ENCODE measurements at regions not wholly inside any gene's neighbourhood (a gene's known extent, or its start where the extent isn't known, plus 50 kb on each side); places are given as distances from the start of the nearest gene placed in this dataset.
"Not testable (repeated sequence)": the region's sequence is repeated elsewhere in the genome, so short reads cannot be mapped to it uniquely, and the experiment has no call there.

DNA sequence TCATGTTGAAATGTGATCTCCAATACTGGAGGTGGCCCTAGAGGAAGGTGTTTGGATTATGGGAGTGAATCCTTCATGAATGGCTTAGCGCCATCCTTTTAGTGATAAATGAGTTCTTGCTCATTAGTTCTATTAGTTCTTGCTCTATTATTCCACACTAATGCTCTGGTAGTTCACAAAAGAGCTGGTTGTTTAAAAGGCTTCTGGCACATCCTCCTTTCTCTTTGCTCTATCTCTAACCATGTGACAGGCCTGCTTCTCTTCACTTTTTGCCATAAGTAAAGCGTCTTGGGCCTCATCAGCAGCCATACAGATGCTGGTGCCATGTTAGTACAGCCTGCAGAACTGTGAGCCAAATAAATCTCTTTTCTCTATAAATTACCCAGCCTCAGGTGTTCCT is 469.9 kb downstream of the GUCY1A2 start:
- CTCF ChIA-PET, result no interaction called here
- peaks cover 0 to 8% (median 0%) of the 10 kb centered on the region in 5 experiments for H3K9me3 ChIP-seq (ENCODE audit: control extremely low read depth in 1 of 5, control insufficient read depth in 4 of 5, insufficient read depth in 2 of 5, low read depth in 1 of 5, low read length in 4 of 5)
- POLR2A ChIA-PET, result no interaction called here
- 100% methylated on average over 1 of the region's 2 CpGs for WGBS (ENCODE audit: insufficient coverage)
- H3K36me3 ChIP-seq (ENCODE audit: control insufficient read depth in 4 of 4, insufficient read depth in 4 of 4, low read length in 3 of 4), result no peaks in the 10 kb centered on the region
- no peaks in the 10 kb centered on the region for H3K27me3 ChIP-seq (replicated peaks in 2 of 5; ENCODE audit: control insufficient read depth in 4 of 5, insufficient read depth in 5 of 5, low read length in 4 of 5)
- H3K4me1 ChIP-seq (ENCODE audit: control extremely low read depth in 1 of 4, control insufficient read depth in 4 of 4, insufficient read depth in 4 of 4, low read length in 3 of 4), result no peaks in the 10 kb centered on the region
- H3K4me3 ChIP-seq (ENCODE audit: control insufficient read depth in 1 of 7, extremely low read depth in 1 of 7, insufficient read depth in 4 of 7, low read depth in 2 of 7, low read length in 6 of 7), result no peak overlapping the region
- no peak overlapping the region for H3K27ac ChIP-seq (ENCODE audit: insufficient read depth in 1 of 2, low read depth in 1 of 2, low read length in 2 of 2, poor library complexity in 1 of 2, severe bottlenecking in 2 of 2)
- no peak for DNase-seq

DNA sequence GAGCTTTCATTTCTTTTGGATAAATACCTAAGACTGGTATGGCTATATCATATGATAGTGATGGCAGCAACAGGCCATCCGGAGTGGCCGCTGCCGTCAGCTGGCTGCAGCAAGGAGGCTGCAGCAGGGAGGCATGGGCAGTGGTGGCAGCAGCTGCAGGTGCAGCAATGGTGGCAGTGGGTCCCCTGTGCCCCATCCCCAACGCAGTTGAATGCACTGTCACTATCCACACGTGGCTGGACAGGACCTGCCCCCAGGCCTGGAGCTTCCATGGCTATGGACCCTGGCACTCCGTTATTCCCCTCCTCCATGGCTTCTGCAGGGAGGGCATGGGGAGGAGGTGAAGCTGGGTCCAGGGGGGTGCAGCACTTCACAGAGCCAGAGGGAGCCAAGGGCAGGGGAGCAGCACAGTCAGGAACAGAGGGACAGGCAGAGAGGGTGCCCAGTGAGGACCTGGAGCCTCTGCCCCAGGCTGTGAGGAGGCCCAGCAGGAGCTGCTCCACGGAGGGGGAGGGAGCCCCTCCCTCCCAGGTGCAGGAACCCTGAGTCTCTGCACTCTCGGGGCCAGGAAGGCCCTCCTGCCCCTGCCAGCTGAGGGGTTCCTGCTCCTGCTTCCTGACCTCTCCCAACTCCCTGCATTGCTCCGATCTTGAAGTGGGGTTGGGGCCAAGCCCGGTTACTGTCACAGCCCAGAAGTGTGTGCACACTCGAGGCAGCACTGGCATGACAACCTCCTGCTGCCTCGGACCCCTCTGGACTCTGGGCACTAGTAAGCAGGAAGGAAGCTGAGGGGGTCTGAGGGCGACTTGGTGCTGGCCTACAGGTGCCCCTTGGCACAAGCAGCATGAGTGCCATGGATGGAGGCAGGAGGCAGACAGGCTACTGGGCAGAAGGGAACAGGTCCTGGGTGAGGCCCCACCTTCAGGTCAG is 466.3 kb downstream of the GUCY1A2 start:
- 93% methylated on average over 13 of the region's 13 CpGs for WGBS (ENCODE audit: insufficient coverage)
- Histone ChIP-seq H3K4me1 (ENCODE audit: control extremely low read depth in 1 of 4, control insufficient read depth in 4 of 4, insufficient read depth in 4 of 4, low read length in 3 of 4) (no peaks in the 10 kb centered on the region), H3K36me3 (ENCODE audit: control insufficient read depth in 4 of 4, insufficient read depth in 4 of 4, low read length in 3 of 4) (no peaks in the 10 kb centered on the region), H3K9me3 (ENCODE audit: control extremely low read depth in 1 of 5, control insufficient read depth in 4 of 5, insufficient read depth in 2 of 5, low read depth in 1 of 5, low read length in 4 of 5) (peaks cover 0 to 9% (median 8%) of the 10 kb centered on the region in 5 experiments), H3K4me3 (ENCODE audit: control insufficient read depth in 1 of 7, extremely low read depth in 1 of 7, insufficient read depth in 4 of 7, low read depth in 2 of 7, low read length in 6 of 7) (no peak overlapping the region), H3K27ac (ENCODE audit: insufficient read depth in 1 of 2, low read depth in 1 of 2, low read length in 2 of 2, poor library complexity in 1 of 2, severe bottlenecking in 2 of 2) (no peak overlapping the region), H3K27me3 (replicated peaks in 2 of 5; ENCODE audit: control insufficient read depth in 4 of 5, insufficient read depth in 5 of 5, low read length in 4 of 5) (no peaks in the 10 kb centered on the region)
- ChIA-PET CTCF (no interaction called here), POLR2A (interaction anchor here (0.7 kb wide), 1 partner anchor 12 kb away, joined by 3 read pairs; no protein-coding TSS in a partner anchor)
- DNase-seq, result no peak

DNA sequence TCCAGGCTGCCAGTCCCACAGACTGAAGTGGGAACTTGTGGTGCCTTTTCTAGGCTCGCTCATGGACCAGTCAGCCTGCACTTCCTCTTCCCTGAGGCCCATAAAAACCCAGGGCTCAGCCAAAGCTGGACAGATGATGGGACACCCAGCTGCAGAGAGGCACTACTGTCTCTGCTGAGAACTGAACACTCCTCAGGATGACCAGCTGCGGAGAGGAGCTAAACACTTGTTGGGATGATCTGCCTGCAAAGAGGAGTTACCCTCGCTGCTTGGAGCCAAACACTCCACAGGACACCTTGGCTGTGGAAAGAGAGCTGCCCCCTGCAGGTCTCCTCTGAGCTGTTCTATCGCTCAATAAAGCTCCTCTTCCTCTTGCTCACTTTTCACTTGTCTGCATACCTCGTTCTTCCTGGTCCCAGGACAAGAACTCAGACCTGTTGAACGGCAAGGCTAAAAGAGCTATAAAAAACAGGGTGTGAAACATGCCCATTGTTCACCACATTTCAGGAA is 465.5 kb downstream of the GUCY1A2 start:
- no peak for DNase-seq
- H3K4me3 ChIP-seq (ENCODE audit: control insufficient read depth in 1 of 7, extremely low read depth in 1 of 7, insufficient read depth in 4 of 7, low read depth in 2 of 7, low read length in 6 of 7), result no peak overlapping the region
- 92% methylated on average over 5 of the region's 6 CpGs for WGBS (ENCODE audit: insufficient coverage)
- H3K36me3 ChIP-seq (ENCODE audit: control insufficient read depth in 4 of 4, insufficient read depth in 4 of 4, low read length in 3 of 4), result no peaks in the 10 kb centered on the region
- H3K27ac ChIP-seq (ENCODE audit: insufficient read depth in 1 of 2, low read depth in 1 of 2, low read length in 2 of 2, poor library complexity in 1 of 2, severe bottlenecking in 2 of 2), result no peak overlapping the region
- ChIA-PET POLR2A (no interaction called here), CTCF (no interaction called here)
- H3K9me3 ChIP-seq (ENCODE audit: control extremely low read depth in 1 of 5, control insufficient read depth in 4 of 5, insufficient read depth in 2 of 5, low read depth in 1 of 5, low read length in 4 of 5), result peaks cover 0 to 9% (median 8%) of the 10 kb centered on the region in 5 experiments
- H3K27me3 ChIP-seq (replicated peaks in 2 of 5; ENCODE audit: control insufficient read depth in 4 of 5, insufficient read depth in 5 of 5, low read length in 4 of 5), result no peaks in the 10 kb centered on the region
- no peaks in the 10 kb centered on the region for H3K4me1 ChIP-seq (ENCODE audit: control extremely low read depth in 1 of 4, control insufficient read depth in 4 of 4, insufficient read depth in 4 of 4, low read length in 3 of 4)

DNA sequence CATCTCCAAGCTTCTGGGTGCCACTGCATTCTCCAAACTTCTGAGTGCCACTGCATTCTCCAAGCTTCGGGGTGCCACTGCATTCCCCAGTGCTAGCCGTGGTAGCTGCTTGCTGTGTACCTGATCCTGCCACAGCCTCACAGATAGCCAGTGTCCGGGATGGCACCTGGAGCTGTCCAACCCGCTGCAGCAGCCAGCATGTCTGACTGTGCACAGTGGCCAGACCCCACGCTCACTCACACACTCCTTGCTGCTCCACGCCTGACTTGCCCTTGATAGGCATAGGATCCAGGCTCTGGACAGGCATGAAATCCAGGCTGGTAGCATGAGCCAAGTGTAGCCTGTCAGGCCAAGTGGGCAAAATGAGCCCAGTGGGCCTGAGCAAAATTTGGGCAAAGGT is 465.0 kb downstream of the GUCY1A2 start:
- POLR2A ChIA-PET, result no interaction called here
- H3K27me3 ChIP-seq (replicated peaks in 2 of 5; ENCODE audit: control insufficient read depth in 4 of 5, insufficient read depth in 5 of 5, low read length in 4 of 5), result no peaks in the 10 kb centered on the region
- peaks cover 0 to 9% (median 8%) of the 10 kb centered on the region in 5 experiments for H3K9me3 ChIP-seq (ENCODE audit: control extremely low read depth in 1 of 5, control insufficient read depth in 4 of 5, insufficient read depth in 2 of 5, low read depth in 1 of 5, low read length in 4 of 5)
- H3K36me3 ChIP-seq (ENCODE audit: control insufficient read depth in 4 of 4, insufficient read depth in 4 of 4, low read length in 3 of 4), result no peaks in the 10 kb centered on the region
- H3K4me3 ChIP-seq (ENCODE audit: control insufficient read depth in 1 of 7, extremely low read depth in 1 of 7, insufficient read depth in 4 of 7, low read depth in 2 of 7, low read length in 6 of 7), result no peak overlapping the region
- H3K27ac ChIP-seq (ENCODE audit: insufficient read depth in 1 of 2, low read depth in 1 of 2, low read length in 2 of 2, poor library complexity in 1 of 2, severe bottlenecking in 2 of 2), result no peak overlapping the region
- CTCF ChIA-PET, result no interaction called here
- WGBS (ENCODE audit: insufficient coverage), result 96% methylated on average over 6 of the region's 6 CpGs
- no peak for DNase-seq
- H3K4me1 ChIP-seq (ENCODE audit: control extremely low read depth in 1 of 4, control insufficient read depth in 4 of 4, insufficient read depth in 4 of 4, low read length in 3 of 4), result no peaks in the 10 kb centered on the region

DNA sequence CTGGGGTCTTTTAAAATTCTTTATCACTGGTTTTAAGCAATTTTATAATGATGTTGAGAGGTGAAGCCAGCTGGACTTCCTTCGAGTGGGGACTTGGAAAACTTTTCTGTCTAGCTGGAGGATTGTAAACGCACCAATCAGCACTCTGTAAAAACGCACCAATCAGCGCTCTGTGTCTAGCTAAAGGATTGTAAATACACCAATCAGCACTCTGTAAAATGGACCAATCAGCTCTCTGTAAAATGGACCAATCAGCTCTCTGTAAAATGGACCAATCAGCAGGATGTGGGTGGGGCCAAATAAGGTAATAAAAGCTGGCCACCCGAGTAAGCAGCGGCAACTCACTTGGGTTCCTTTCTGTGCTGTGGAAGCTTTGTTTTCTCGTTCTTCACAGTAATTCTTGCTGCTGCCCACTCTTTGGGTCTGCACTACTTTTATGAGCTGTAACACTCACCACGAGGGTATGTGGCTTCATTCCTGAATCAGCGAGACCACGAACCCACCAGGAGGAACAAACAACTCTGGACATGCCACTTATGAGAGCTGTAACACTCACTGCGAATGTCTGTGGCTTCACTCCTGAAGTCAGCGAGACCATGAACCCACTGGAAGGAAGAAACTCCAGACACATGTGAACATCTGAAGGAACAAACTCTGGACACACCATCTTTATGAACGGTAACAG is 462.6 kb downstream of the GUCY1A2 start:
- WGBS (ENCODE audit: insufficient coverage), result 95% methylated on average over 9 of the region's 13 CpGs
- H3K36me3 ChIP-seq (ENCODE audit: control insufficient read depth in 4 of 4, insufficient read depth in 4 of 4, low read length in 3 of 4); H3K27me3 ChIP-seq (replicated peaks in 2 of 5; ENCODE audit: control insufficient read depth in 4 of 5, insufficient read depth in 5 of 5, low read length in 4 of 5); H3K9me3 ChIP-seq (ENCODE audit: control extremely low read depth in 1 of 5, control insufficient read depth in 4 of 5, insufficient read depth in 2 of 5, low read depth in 1 of 5, low read length in 4 of 5); POLR2A ChIA-PET; H3K4me1 ChIP-seq (ENCODE audit: control extremely low read depth in 1 of 4, control insufficient read depth in 4 of 4, insufficient read depth in 4 of 4, low read length in 3 of 4); DNase-seq; CTCF ChIA-PET; H3K27ac ChIP-seq (ENCODE audit: insufficient read depth in 1 of 2, low read depth in 1 of 2, low read length in 2 of 2, poor library complexity in 1 of 2, severe bottlenecking in 2 of 2); H3K4me3 ChIP-seq (ENCODE audit: control insufficient read depth in 1 of 7, extremely low read depth in 1 of 7, insufficient read depth in 4 of 7, low read depth in 2 of 7, low read length in 6 of 7): not testable (repeated sequence)

DNA sequence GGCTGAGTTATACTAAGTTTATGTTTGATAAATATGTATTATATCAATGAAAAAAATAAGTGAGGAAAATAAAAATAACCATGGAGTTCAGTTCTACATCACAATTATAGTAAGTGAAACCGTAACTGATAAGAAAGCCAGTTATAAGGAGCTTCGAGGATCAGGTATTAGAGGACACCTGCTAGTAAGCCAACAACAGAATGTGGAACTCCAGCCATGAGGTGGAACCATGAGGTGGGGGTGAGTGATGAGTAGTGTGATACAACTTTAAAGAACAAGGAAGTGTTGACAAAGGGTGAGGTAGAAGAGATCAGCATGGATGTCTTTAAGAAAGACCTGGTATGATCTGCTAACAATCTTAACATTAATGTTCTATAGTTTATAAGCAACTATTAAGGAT is 452.9 kb downstream of the GUCY1A2 start:
- Histone ChIP-seq H3K36me3 (ENCODE audit: control insufficient read depth in 4 of 4, insufficient read depth in 4 of 4, low read length in 3 of 4) (no peaks in the 10 kb centered on the region), H3K4me3 (ENCODE audit: control insufficient read depth in 1 of 7, extremely low read depth in 1 of 7, insufficient read depth in 4 of 7, low read depth in 2 of 7, low read length in 6 of 7) (no peak overlapping the region), H3K9me3 (ENCODE audit: control extremely low read depth in 1 of 5, control insufficient read depth in 4 of 5, insufficient read depth in 2 of 5, low read depth in 1 of 5, low read length in 4 of 5) (no peaks in the 10 kb centered on the region), H3K4me1 (ENCODE audit: control extremely low read depth in 1 of 4, control insufficient read depth in 4 of 4, insufficient read depth in 4 of 4, low read length in 3 of 4) (no peaks in the 10 kb centered on the region), H3K27me3 (replicated peaks in 2 of 5; ENCODE audit: control insufficient read depth in 4 of 5, insufficient read depth in 5 of 5, low read length in 4 of 5) (no peaks in the 10 kb centered on the region), H3K27ac (ENCODE audit: insufficient read depth in 1 of 2, low read depth in 1 of 2, low read length in 2 of 2, poor library complexity in 1 of 2, severe bottlenecking in 2 of 2) (no peak overlapping the region)
- no peak for DNase-seq
- 100% methylated on average over 2 of the region's 2 CpGs for WGBS (ENCODE audit: insufficient coverage)
- POLR2A ChIA-PET, result no interaction called here
- CTCF ChIA-PET, result no interaction called here

DNA sequence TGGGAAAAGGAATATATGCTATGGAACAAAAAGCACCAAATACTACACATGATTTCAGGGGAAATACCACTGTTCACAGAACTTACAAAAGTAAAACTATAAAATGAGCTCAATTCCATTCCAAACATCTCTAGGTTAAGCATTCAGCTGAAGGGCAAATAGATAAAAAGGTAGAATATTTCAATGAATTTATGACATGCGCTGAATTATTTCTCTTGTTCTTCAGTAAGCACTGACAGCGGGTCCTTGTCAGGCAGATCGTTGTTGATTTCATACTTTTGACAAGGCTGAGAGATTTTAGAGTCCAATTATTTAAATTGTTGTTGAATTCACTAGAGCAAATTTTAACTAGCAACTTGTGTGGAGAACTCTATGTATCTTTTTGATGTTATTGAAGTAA is 449.6 kb downstream of the GUCY1A2 start:
- Histone ChIP-seq H3K27me3 (replicated peaks in 2 of 5; ENCODE audit: control insufficient read depth in 4 of 5, insufficient read depth in 5 of 5, low read length in 4 of 5) (no peaks in the 10 kb centered on the region), H3K36me3 (ENCODE audit: control insufficient read depth in 4 of 4, insufficient read depth in 4 of 4, low read length in 3 of 4) (no peaks in the 10 kb centered on the region), H3K9me3 (ENCODE audit: control extremely low read depth in 1 of 5, control insufficient read depth in 4 of 5, insufficient read depth in 2 of 5, low read depth in 1 of 5, low read length in 4 of 5) (peaks cover 0 to 4% (median 0%) of the 10 kb centered on the region in 5 experiments), H3K27ac (ENCODE audit: insufficient read depth in 1 of 2, low read depth in 1 of 2, low read length in 2 of 2, poor library complexity in 1 of 2, severe bottlenecking in 2 of 2) (no peak overlapping the region), H3K4me1 (ENCODE audit: control extremely low read depth in 1 of 4, control insufficient read depth in 4 of 4, insufficient read depth in 4 of 4, low read length in 3 of 4) (no peaks in the 10 kb centered on the region), H3K4me3 (ENCODE audit: control insufficient read depth in 1 of 7, extremely low read depth in 1 of 7, insufficient read depth in 4 of 7, low read depth in 2 of 7, low read length in 6 of 7) (no peak overlapping the region)
- CTCF ChIA-PET, result no interaction called here
- POLR2A ChIA-PET, result no interaction called here
- no peak for DNase-seq
- WGBS (ENCODE audit: insufficient coverage), result 100% methylated on average over 3 of the region's 3 CpGs

Measured in common myeloid progenitor, CD34-positive (primary cell).